ENCODE measurements at regions not wholly inside any gene's neighbourhood (a gene's known extent, or its start where the extent isn't known, plus 50 kb on each side); places are given as distances from the start of the nearest gene placed in this dataset.

DNA sequence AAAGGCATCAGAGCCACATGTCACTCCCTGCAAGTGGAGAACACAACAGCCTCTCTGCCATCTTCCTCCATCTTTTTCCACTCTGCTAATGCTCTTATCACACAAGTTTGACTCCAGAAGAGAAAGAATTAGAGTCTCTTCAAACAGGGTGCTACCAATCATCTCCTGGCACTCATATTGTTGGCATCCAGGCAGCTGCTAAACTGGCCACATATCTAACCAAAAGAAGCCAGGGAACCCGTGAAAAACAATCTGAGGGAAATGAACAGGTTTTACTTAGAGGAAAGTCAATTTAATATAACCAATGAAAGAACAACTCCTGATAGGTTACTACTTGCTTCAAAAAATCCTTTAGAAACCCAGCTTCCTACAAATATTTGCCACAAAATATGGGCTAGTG, 117.2 kb downstream of the SLC25A46 start:
- TF ChIP-seq, protein P1, sequence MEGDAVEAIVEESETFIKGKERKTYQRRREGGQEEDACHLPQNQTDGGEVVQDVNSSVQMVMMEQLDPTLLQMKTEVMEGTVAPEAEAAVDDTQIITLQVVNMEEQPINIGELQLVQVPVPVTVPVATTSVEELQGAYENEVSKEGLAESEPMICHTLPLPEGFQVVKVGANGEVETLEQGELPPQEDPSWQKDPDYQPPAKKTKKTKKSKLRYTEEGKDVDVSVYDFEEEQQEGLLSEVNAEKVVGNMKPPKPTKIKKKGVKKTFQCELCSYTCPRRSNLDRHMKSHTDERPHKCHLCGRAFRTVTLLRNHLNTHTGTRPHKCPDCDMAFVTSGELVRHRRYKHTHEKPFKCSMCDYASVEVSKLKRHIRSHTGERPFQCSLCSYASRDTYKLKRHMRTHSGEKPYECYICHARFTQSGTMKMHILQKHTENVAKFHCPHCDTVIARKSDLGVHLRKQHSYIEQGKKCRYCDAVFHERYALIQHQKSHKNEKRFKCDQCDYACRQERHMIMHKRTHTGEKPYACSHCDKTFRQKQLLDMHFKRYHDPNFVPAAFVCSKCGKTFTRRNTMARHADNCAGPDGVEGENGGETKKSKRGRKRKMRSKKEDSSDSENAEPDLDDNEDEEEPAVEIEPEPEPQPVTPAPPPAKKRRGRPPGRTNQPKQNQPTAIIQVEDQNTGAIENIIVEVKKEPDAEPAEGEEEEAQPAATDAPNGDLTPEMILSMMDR (IDR thresholded peaks at IDR 0.05; ENCODE audit: control extremely low read depth in 1 of 3, insufficient read depth in 1 of 3, low read depth in 1 of 3, low read length in 3 of 3) = no peak
- TF ChIP-seq TAF1 (IDR thresholded peaks at IDR 0.05; ENCODE audit: low read depth, low read length) (no peak), CREB1 (IDR thresholded peaks at IDR 0.05) (no peak), PHF8 (conservative IDR thresholded peaks at IDR 0.05; ENCODE audit: low read depth, low read length) (no peak), YY1 (IDR thresholded peaks at IDR 0.05; ENCODE audit: low read depth, low read length) (no peak), GTF2F1 (IDR thresholded peaks at IDR 0.05; ENCODE audit: borderline replicate concordance, low read depth, low read length) (no peak), POLR2A (IDR thresholded peaks at IDR 0.05; ENCODE audit: control extremely low read depth in 1 of 2, low read depth in 2 of 2, low read length in 2 of 2) (no peak)
- TF ChIP-seq, protein P2, sequence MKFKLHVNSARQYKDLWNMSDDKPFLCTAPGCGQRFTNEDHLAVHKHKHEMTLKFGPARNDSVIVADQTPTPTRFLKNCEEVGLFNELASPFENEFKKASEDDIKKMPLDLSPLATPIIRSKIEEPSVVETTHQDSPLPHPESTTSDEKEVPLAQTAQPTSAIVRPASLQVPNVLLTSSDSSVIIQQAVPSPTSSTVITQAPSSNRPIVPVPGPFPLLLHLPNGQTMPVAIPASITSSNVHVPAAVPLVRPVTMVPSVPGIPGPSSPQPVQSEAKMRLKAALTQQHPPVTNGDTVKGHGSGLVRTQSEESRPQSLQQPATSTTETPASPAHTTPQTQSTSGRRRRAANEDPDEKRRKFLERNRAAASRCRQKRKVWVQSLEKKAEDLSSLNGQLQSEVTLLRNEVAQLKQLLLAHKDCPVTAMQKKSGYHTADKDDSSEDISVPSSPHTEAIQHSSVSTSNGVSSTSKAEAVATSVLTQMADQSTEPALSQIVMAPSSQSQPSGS (IDR thresholded peaks at IDR 0.05; ENCODE audit: low read length) = no peak
